SK-N-SH (cell line): ENCODE measurements at regions not wholly inside any gene's neighbourhood (a gene's known extent, or its start where the extent isn't known, plus 50 kb on each side); places are given as distances from the start of the nearest gene placed in this dataset.

Source experiments
- CTCF ChIA-PET: fragments of 300-600, 350-600 bp; formaldehyde crosslinking; extraction: SDS; loops from one replicate; lab custom pipeline; 2021; lab: Yijun Ruan, JAX
- POLR2A ChIA-PET: fragments of 350-600 bp; sonication (Branson Sonifier 250); formaldehyde crosslinking; extraction: SDS; loops from one replicate; lab custom pipeline; 2020; ENCODE audit warnings: antibody characterized with exemption, inconsistent platforms; lab: Yijun Ruan, JAX
- DNase-seq: peaks from one replicate; pipeline ENCODE4 v3.0.0; 2012
- H2AFZ ChIP-seq: fragments of 200-600 bp; sonication (generic); 2 replicates; pipeline ENCODE4 v1.8.1; 2016; ENCODE audit warnings: antibody characterized with exemption, mild to moderate bottlenecking, low read depth
- H3F3A ChIP-seq: fragments of 200-600 bp; sonication (generic); replicated peaks from 2 replicates; pipeline ENCODE3; 2016; ENCODE audit warnings: antibody characterized with exemption, mild to moderate bottlenecking; ENCODE audit not compliant: insufficient read depth
- H3K27ac ChIP-seq, 2 experiments: fragments of 200-500 bp in 1 of 2; fragments of 200-600 bp in 1 of 2; sonication (Bioruptor generic) in 1 of 2; sonication (generic), shearing (Covaris generic) in 1 of 2; 2 replicates each; pipeline versions ENCODE4 v1.5.1 to v1.6.1; 2014 to 2016; ENCODE audit warnings: low read depth in 2 of 2, inconsistent platforms in 1 of 2, low read length in 1 of 2, mild to moderate bottlenecking in 1 of 2, mixed read lengths in 1 of 2
- H3K27me3 ChIP-seq: fragments of 200-600 bp; sonication (generic), shearing (Covaris generic); 2 replicates; pipeline ENCODE4 v1.6.1; 2016; ENCODE audit warnings: mixed run types; ENCODE audit not compliant: insufficient read depth
- H3K36me3 ChIP-seq, 2 experiments: fragments of 200-500 bp in 1 of 2; fragments of 200-600 bp in 1 of 2; sonication (Bioruptor generic) in 1 of 2; sonication (generic) in 1 of 2; replicated peaks in 1 of 2; 2 replicates each; pipeline versions ENCODE3 to v1.5.1; 2014 to 2016; ENCODE audit warnings: low read length in 1 of 2, mild to moderate bottlenecking in 1 of 2; ENCODE audit not compliant: insufficient read depth in 2 of 2, control insufficient read depth in 1 of 2
- H3K4me1 ChIP-seq, 2 experiments: fragments of 200-500 bp in 1 of 2; fragments of 200-600 bp in 1 of 2; sonication (Bioruptor generic) in 1 of 2; sonication (generic), shearing (Covaris generic) in 1 of 2; 2 replicates each; pipeline versions ENCODE4 v1.5.1 to v1.6.1; 2014 to 2016; ENCODE audit warnings: low read depth in 1 of 2, low read length in 1 of 2, mixed run types in 1 of 2; ENCODE audit not compliant: insufficient read depth in 2 of 2, control insufficient read depth in 1 of 2
- H3K4me2 ChIP-seq: fragments of 200-600 bp; sonication (generic), shearing (Covaris generic); 2 replicates; pipeline ENCODE4 v1.6.1; 2017; ENCODE audit warnings: mixed run types
- H3K4me3 ChIP-seq, 2 experiments: fragments of 200-500 bp in 1 of 2; fragments of 200-600 bp in 1 of 2; sonication (Bioruptor generic) in 1 of 2; sonication (generic), shearing (Covaris generic) in 1 of 2; 2 replicates each; pipeline versions ENCODE4 v1.5.1 to v1.8.1; 2014 to 2016; ENCODE audit warnings: low read depth in 2 of 2, inconsistent platforms in 1 of 2, low read length in 1 of 2, mild to moderate bottlenecking in 1 of 2, mixed read lengths in 1 of 2, moderate library complexity in 1 of 2
- H3K79me2 ChIP-seq: fragments of 200-600 bp; sonication (generic); 2 replicates; pipeline ENCODE4 v1.8.1; 2017; ENCODE audit warnings: mild to moderate bottlenecking; ENCODE audit not compliant: insufficient read depth
- H3K9ac ChIP-seq: fragments of 200-600 bp; sonication (generic); 2 replicates; pipeline ENCODE4 v1.6.1; 2017; ENCODE audit warnings: mixed run types
- H3K9me2 ChIP-seq: fragments of 200-600 bp; sonication (generic); 2 replicates; pipeline ENCODE4 v1.6.1; 2017; ENCODE audit warnings: mixed run types
- H3K9me3 ChIP-seq: fragments of 200-600 bp; sonication (generic); 2 replicates; pipeline ENCODE4 v1.6.1; 2017; ENCODE audit warnings: mixed run types, mild to moderate bottlenecking, moderate library complexity
- H4K20me1 ChIP-seq: fragments of 200-600 bp; sonication (generic); 2 replicates; pipeline ENCODE4 v1.6.1; 2017; ENCODE audit warnings: mild to moderate bottlenecking, mixed run types; ENCODE audit not compliant: insufficient read depth
- CHD2 ChIP-seq: fragments of 150-350 bp; IDR thresholded peaks from 2 replicates; pipeline ENCODE4 v1.6.1; 2018; ENCODE audit warnings: low read length; ENCODE audit not compliant: partially characterized antibody
- EZH2phosphoT487 ChIP-seq: fragments of 200-600 bp; sonication (generic); IDR thresholded peaks from 2 replicates; pipeline ENCODE4 v1.6.1; 2017; ENCODE audit warnings: low read depth, mixed run types, mild to moderate bottlenecking, antibody characterized with exemption, moderate library complexity, borderline replicate concordance
- GATA2 ChIP-seq: sonication (generic); formaldehyde crosslinking; IDR thresholded peaks from 2 replicates; pipeline ENCODE4 v1.5.0; 2020; ENCODE audit warnings: mild to moderate bottlenecking, missing genetic modification reagents
- JUND ChIP-seq: IDR thresholded peaks from 2 replicates; pipeline ENCODE4 v1.4.0; 2012
- MXI1 ChIP-seq: IDR thresholded peaks from 2 replicates; pipeline ENCODE4 v1.6.1; 2012; ENCODE audit warnings: mild to moderate bottlenecking, low read depth, low read length, improper control_type of control experiment
- NRF1 ChIP-seq: IDR thresholded peaks from 2 replicates; pipeline ENCODE4 v1.6.1; 2012; ENCODE audit warnings: low read depth, mild to moderate bottlenecking, low read length
- RCOR1 ChIP-seq: fragments of 150-350 bp; IDR thresholded peaks from 2 replicates; pipeline ENCODE4 v1.6.1; 2017; ENCODE audit warnings: antibody characterized with exemption, low read length
- RFX5 ChIP-seq: IDR thresholded peaks from 2 replicates; pipeline ENCODE4 v1.6.1; 2012; ENCODE audit warnings: mild to moderate bottlenecking, improper control_type of control experiment, low read length
- TAF1 ChIP-seq: IDR thresholded peaks from 2 replicates; pipeline ENCODE4 v1.6.1; 2012; ENCODE audit warnings: low read depth, mild to moderate bottlenecking, low read length, moderate library complexity, borderline replicate concordance
- TEAD4 ChIP-seq: IDR thresholded peaks from 2 replicates; pipeline ENCODE4 v1.4.0; 2012; ENCODE audit warnings: mild to moderate bottlenecking, borderline replicate concordance; ENCODE audit not compliant: insufficient read depth
- whole genome bisulfite sequencing: methylation state at CpG from one replicate; pipeline ENCODE4 v1.1.6; 2017; ENCODE audit warnings: low lambda C conversion rate; 5-methylcytosine and 5-hydroxymethylcytosine counted together
- TF ChIP-seq, protein P1 (sequence below): fragments of 150-350 bp; IDR thresholded peaks from 2 replicates; pipeline ENCODE4 v1.6.1; 2016; ENCODE audit warnings: mild to moderate bottlenecking, low read depth, low read length
- TF ChIP-seq, protein P2 (sequence below): fragments of 200-600 bp; sonication (generic); IDR thresholded peaks from 2 replicates; pipeline ENCODE4 v1.6.1; 2017; ENCODE audit warnings: antibody characterized with exemption, mild to moderate bottlenecking, moderate library complexity
- TF ChIP-seq, protein P3 (sequence below): fragments of 150-350 bp; IDR thresholded peaks from 2 replicates; pipeline ENCODE4 v1.6.1; 2017; ENCODE audit warnings: antibody characterized with exemption, low read length, low read depth, borderline replicate concordance
- TF ChIP-seq, protein P4 (sequence below): IDR thresholded peaks from 2 replicates; pipeline ENCODE4; 2012
- TF ChIP-seq, protein P5 (sequence below): IDR thresholded peaks from 2 replicates; pipeline ENCODE4 v1.6.1; 2012; ENCODE audit warnings: mild to moderate bottlenecking, low read depth, low read length, moderate library complexity
- TF ChIP-seq, protein P6 (sequence below): IDR thresholded peaks from 2 replicates; pipeline ENCODE4 v1.4.0; 2012; ENCODE audit warnings: low read depth, borderline replicate concordance

DNA sequence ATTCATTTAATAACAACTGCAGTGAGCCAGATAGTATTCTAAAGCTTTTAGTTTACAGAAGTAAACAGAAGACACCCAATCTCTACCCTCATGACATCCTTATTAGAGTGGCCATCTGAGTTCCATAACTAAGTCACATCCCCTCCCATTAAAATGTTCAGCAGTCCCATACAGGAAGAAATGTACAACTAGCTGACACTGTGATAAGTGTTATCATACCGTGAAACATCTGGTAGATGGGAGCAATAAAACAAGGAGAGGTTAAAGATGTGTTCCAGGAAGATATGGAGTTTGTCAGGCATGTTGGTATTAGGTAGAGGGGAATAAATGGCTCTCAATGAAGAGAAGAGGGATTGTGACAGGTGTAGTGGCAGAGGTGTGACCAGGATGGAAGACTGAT, 60.5 kb upstream of the CAV2 start:
- H3K9me3 ChIP-seq, result 0 out of 2 replicates have a peak, but pooled peaks cover 7% of the 10 kb centered on the region
- DNase-seq, result no peak
- no peak overlapping the region for H2AFZ ChIP-seq
- H3K4me2 ChIP-seq, result no peak overlapping the region
- no peaks in the 10 kb centered on the region for H3K27me3 ChIP-seq
- no peak overlapping the region for H3K27ac ChIP-seq
- peaks cover 72% of the 10 kb centered on the region for H3F3A ChIP-seq
- H3K9me2 ChIP-seq, result no peaks in the 10 kb centered on the region
- CTCF ChIA-PET, result no interaction called here
- H3K4me1 ChIP-seq, result peaks cover 0 to 52% of the 10 kb centered on the region in 2 experiments; a peak in 3 of 4 replicates
- no peaks in the 10 kb centered on the region for H4K20me1 ChIP-seq
- TF ChIP-seq TEAD4 (no peak), MXI1 (no peak), RFX5 (no peak), CHD2 (no peak), TAF1 (no peak), RCOR1 (no peak), NRF1 (no peak), JUND (no peak), GATA2 (CRISPR knock-in tag) (no peak), EZH2phosphoT487 (no peak)
- TF ChIP-seq, protein P1, sequence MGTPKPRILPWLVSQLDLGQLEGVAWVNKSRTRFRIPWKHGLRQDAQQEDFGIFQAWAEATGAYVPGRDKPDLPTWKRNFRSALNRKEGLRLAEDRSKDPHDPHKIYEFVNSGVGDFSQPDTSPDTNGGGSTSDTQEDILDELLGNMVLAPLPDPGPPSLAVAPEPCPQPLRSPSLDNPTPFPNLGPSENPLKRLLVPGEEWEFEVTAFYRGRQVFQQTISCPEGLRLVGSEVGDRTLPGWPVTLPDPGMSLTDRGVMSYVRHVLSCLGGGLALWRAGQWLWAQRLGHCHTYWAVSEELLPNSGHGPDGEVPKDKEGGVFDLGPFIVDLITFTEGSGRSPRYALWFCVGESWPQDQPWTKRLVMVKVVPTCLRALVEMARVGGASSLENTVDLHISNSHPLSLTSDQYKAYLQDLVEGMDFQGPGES, result no peak
- TF ChIP-seq, protein P2, sequence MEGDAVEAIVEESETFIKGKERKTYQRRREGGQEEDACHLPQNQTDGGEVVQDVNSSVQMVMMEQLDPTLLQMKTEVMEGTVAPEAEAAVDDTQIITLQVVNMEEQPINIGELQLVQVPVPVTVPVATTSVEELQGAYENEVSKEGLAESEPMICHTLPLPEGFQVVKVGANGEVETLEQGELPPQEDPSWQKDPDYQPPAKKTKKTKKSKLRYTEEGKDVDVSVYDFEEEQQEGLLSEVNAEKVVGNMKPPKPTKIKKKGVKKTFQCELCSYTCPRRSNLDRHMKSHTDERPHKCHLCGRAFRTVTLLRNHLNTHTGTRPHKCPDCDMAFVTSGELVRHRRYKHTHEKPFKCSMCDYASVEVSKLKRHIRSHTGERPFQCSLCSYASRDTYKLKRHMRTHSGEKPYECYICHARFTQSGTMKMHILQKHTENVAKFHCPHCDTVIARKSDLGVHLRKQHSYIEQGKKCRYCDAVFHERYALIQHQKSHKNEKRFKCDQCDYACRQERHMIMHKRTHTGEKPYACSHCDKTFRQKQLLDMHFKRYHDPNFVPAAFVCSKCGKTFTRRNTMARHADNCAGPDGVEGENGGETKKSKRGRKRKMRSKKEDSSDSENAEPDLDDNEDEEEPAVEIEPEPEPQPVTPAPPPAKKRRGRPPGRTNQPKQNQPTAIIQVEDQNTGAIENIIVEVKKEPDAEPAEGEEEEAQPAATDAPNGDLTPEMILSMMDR, result no peak
- TF ChIP-seq, protein P3, sequence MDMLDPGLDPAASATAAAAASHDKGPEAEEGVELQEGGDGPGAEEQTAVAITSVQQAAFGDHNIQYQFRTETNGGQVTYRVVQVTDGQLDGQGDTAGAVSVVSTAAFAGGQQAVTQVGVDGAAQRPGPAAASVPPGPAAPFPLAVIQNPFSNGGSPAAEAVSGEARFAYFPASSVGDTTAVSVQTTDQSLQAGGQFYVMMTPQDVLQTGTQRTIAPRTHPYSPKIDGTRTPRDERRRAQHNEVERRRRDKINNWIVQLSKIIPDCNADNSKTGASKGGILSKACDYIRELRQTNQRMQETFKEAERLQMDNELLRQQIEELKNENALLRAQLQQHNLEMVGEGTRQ, result no peak
- TF ChIP-seq, protein P4, sequence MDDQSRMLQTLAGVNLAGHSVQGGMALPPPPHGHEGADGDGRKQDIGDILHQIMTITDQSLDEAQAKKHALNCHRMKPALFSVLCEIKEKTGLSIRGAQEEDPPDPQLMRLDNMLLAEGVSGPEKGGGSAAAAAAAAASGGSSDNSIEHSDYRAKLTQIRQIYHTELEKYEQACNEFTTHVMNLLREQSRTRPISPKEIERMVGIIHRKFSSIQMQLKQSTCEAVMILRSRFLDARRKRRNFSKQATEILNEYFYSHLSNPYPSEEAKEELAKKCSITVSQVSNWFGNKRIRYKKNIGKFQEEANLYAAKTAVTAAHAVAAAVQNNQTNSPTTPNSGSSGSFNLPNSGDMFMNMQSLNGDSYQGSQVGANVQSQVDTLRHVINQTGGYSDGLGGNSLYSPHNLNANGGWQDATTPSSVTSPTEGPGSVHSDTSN, result no peak
- TF ChIP-seq, protein P5, sequence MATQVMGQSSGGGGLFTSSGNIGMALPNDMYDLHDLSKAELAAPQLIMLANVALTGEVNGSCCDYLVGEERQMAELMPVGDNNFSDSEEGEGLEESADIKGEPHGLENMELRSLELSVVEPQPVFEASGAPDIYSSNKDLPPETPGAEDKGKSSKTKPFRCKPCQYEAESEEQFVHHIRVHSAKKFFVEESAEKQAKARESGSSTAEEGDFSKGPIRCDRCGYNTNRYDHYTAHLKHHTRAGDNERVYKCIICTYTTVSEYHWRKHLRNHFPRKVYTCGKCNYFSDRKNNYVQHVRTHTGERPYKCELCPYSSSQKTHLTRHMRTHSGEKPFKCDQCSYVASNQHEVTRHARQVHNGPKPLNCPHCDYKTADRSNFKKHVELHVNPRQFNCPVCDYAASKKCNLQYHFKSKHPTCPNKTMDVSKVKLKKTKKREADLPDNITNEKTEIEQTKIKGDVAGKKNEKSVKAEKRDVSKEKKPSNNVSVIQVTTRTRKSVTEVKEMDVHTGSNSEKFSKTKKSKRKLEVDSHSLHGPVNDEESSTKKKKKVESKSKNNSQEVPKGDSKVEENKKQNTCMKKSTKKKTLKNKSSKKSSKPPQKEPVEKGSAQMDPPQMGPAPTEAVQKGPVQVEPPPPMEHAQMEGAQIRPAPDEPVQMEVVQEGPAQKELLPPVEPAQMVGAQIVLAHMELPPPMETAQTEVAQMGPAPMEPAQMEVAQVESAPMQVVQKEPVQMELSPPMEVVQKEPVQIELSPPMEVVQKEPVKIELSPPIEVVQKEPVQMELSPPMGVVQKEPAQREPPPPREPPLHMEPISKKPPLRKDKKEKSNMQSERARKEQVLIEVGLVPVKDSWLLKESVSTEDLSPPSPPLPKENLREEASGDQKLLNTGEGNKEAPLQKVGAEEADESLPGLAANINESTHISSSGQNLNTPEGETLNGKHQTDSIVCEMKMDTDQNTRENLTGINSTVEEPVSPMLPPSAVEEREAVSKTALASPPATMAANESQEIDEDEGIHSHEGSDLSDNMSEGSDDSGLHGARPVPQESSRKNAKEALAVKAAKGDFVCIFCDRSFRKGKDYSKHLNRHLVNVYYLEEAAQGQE, result no peak
- TF ChIP-seq, protein P6, sequence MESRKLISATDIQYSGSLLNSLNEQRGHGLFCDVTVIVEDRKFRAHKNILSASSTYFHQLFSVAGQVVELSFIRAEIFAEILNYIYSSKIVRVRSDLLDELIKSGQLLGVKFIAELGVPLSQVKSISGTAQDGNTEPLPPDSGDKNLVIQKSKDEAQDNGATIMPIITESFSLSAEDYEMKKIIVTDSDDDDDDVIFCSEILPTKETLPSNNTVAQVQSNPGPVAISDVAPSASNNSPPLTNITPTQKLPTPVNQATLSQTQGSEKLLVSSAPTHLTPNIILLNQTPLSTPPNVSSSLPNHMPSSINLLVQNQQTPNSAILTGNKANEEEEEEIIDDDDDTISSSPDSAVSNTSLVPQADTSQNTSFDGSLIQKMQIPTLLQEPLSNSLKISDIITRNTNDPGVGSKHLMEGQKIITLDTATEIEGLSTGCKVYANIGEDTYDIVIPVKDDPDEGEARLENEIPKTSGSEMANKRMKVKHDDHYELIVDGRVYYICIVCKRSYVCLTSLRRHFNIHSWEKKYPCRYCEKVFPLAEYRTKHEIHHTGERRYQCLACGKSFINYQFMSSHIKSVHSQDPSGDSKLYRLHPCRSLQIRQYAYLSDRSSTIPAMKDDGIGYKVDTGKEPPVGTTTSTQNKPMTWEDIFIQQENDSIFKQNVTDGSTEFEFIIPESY, result no peak
- no peak overlapping the region for H3K4me3 ChIP-seq
- WGBS, result 29% methylated on average over 1 of the region's 1 CpG
- no peak overlapping the region for H3K9ac ChIP-seq
- H3K36me3 ChIP-seq, result peaks cover 0 to 5% of the 10 kb centered on the region in 2 experiments
- H3K79me2 ChIP-seq, result no peaks in the 10 kb centered on the region
- POLR2A ChIA-PET, result no interaction called here
